ENCODE measurements at regions not wholly inside any gene's neighbourhood (a gene's known extent, or its start where the extent isn't known, plus 50 kb on each side); places are given as distances from the start of the nearest gene placed in this dataset.

DNA sequence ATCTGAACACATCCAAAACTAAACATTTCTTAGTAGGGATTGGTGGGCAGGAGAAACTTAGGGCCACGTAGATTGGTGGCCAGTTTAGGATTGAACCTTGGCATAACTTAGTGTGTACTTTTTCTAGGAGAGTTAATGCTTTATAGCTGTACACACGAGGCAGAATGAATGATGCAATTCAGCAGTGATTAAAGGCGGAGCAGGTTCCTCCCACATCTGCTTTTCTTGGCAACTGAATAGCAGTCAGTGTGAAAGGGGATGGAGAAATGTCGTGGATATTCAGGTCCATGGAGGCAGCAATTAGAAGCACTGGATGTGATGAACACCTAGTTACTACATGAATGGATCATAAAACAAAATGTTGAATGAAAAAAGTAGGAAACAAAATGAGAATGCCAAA lies 493.8 kb downstream of the FUT8 start:
- TF ChIP-seq CTCF (IDR thresholded peaks at IDR 0.05) (no peak), POLR2A (IDR thresholded peaks at IDR 0.05) (no peak)
